ENCODE measurements at regions not wholly inside any gene's neighbourhood (a gene's known extent, or its start where the extent isn't known, plus 50 kb on each side); places are given as distances from the start of the nearest gene placed in this dataset.
A peak's percentile ranks its signal among the peaks of the same experiment; 100 is the strongest.

GRCh38 chr6:113599444-113599843, 257.7 kb upstream of the MARCKS start:
- no peak for DNase-seq

- no peak for DNase-seq
These were observed 256.4 kb upstream of the MARCKS start for GRCh38 chr6:113600551-113601339.

- DNase-seq: no peak
These were observed 249.2 kb upstream of the MARCKS start for GRCh38 chr6:113607821-113608545.

GRCh38 chr6:113610377-113610988, 246.7 kb upstream of the MARCKS start:
- DNase-seq: no peak

GRCh38 chr6:113616701-113617274, 240.4 kb upstream of the MARCKS start:
- no peak for DNase-seq

GRCh38 chr6:113619077-113619476, 238.1 kb upstream of the MARCKS start:
- DNase-seq: no peak

- DNase-seq: no peak
These were observed 236.8 kb upstream of the MARCKS start for GRCh38 chr6:113620386-113620785.

GRCh38 chr6:113622254-113622653, 234.9 kb upstream of the MARCKS start:
- no peak for DNase-seq

GRCh38 chr6:113623129-113623528, 234.0 kb upstream of the MARCKS start:
- no peak for DNase-seq

GRCh38 chr6:113625850-113626249, 231.3 kb upstream of the MARCKS start:
- DNase-seq: no peak

- DNase-seq: no peak
These were observed 230.7 kb upstream of the MARCKS start for GRCh38 chr6:113626475-113626874.

- DNase-seq: no peak
These were observed 229.7 kb upstream of the MARCKS start for GRCh38 chr6:113627480-113627879.

- no peak for DNase-seq
These were observed 227.9 kb upstream of the MARCKS start for GRCh38 chr6:113629256-113629655.

- DNase-seq: no peak
These were observed 227.0 kb upstream of the MARCKS start for GRCh38 chr6:113629975-113630737.

GRCh38 chr6:113630738-113631535, 226.2 kb upstream of the MARCKS start:
- DNase-seq: peak; percentile 20

GRCh38 chr6:113631666-113632065, 225.5 kb upstream of the MARCKS start:
- no peak for DNase-seq

- DNase-seq: peak; percentile 87
These were observed 224.8 kb upstream of the MARCKS start for GRCh38 chr6:113632220-113632864.

- no peak for DNase-seq
These were observed 223.5 kb upstream of the MARCKS start for GRCh38 chr6:113633638-113634037.

GRCh38 chr6:113634352-113635163, 222.6 kb upstream of the MARCKS start:
- no peak for DNase-seq

- DNase-seq: no peak
These were observed 221.7 kb upstream of the MARCKS start for GRCh38 chr6:113635222-113635986.

All from amniotic stem cell (primary cell).